ENCODE measurements at regions not wholly inside any gene's neighbourhood (a gene's known extent, or its start where the extent isn't known, plus 50 kb on each side); places are given as distances from the start of the nearest gene placed in this dataset.

DNA sequence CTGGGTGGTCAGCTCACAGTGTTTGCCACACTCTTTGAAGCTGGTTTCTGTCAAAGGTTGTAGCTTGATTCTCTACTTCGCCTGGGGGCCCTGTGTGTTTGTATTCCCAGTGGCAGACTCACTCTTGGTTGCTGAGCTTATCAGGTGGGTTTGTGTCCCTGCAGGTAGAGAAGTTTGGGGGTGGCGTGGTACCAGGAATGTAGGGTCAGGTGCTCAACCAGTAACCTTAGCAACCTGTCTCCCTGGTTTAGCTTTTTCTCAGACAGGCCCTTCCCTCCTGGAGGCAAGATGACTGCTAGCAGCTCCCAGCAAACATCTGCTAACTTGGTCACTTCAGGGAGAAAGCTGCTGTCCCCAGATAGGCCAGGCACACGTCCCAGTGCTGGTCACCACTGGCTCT, 352.2 kb downstream of the AACS start:
- TF ChIP-seq, protein P1, sequence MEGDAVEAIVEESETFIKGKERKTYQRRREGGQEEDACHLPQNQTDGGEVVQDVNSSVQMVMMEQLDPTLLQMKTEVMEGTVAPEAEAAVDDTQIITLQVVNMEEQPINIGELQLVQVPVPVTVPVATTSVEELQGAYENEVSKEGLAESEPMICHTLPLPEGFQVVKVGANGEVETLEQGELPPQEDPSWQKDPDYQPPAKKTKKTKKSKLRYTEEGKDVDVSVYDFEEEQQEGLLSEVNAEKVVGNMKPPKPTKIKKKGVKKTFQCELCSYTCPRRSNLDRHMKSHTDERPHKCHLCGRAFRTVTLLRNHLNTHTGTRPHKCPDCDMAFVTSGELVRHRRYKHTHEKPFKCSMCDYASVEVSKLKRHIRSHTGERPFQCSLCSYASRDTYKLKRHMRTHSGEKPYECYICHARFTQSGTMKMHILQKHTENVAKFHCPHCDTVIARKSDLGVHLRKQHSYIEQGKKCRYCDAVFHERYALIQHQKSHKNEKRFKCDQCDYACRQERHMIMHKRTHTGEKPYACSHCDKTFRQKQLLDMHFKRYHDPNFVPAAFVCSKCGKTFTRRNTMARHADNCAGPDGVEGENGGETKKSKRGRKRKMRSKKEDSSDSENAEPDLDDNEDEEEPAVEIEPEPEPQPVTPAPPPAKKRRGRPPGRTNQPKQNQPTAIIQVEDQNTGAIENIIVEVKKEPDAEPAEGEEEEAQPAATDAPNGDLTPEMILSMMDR (IDR thresholded peaks at IDR 0.05) = no peak
- Mint-ChIP-seq H3K9me3 (ENCODE audit: unreplicated experiment) (peaks cover 39% of the 10 kb centered on the region), H3K4me1 (ENCODE audit: unreplicated experiment) (no peaks in the 10 kb centered on the region), H3K4me3 (ENCODE audit: unreplicated experiment) (no peak overlapping the region), H3K27me3 (ENCODE audit: unreplicated experiment) (no peaks in the 10 kb centered on the region), H3K36me3 (ENCODE audit: unreplicated experiment) (no peaks in the 10 kb centered on the region), H3K27ac (ENCODE audit: unreplicated experiment) (no peak overlapping the region)
- no peak for DNase-seq (ENCODE audit: extremely low spot score, unreplicated experiment)

DNA sequence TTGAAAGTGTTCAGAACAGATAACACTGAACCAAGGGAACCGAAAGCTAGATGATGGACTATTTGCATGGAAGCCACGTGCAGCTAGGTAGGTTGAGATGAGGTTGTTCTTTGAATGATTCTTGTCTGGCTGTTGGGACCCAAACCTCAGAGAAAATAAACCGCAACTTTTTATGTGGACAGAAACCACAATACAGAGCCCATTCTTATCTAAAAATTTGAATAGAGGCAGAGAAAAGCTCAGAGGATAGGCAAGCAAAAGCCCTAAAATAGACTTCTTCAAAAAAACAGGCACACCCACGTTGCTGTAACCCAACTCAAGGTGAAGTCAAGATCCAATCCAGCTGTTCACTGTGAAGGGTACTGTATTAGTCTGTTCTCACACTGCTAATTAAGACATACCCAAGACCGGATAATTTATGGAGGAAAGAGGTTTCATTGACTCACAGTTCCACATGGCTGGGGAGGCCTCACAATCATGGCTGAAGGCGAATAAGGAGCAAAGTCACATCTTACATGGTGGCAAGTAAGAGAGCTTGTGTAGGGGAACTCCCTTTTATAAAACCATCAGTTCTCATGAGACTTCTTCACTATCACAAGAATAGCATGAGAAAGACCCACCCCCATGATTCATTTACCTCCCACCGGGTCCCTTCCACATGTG, 353.8 kb downstream of the AACS start:
- Mint-ChIP-seq H3K27ac (ENCODE audit: unreplicated experiment) (no peak overlapping the region), H3K36me3 (ENCODE audit: unreplicated experiment) (no peaks in the 10 kb centered on the region), H3K9me3 (ENCODE audit: unreplicated experiment) (peaks cover 25% of the 10 kb centered on the region), H3K27me3 (ENCODE audit: unreplicated experiment) (no peaks in the 10 kb centered on the region), H3K4me3 (ENCODE audit: unreplicated experiment) (no peak overlapping the region), H3K4me1 (ENCODE audit: unreplicated experiment) (no peaks in the 10 kb centered on the region)
- TF ChIP-seq, protein P1 (IDR thresholded peaks at IDR 0.05) = no peak
- DNase-seq (ENCODE audit: extremely low spot score, unreplicated experiment) = no peak

DNA sequence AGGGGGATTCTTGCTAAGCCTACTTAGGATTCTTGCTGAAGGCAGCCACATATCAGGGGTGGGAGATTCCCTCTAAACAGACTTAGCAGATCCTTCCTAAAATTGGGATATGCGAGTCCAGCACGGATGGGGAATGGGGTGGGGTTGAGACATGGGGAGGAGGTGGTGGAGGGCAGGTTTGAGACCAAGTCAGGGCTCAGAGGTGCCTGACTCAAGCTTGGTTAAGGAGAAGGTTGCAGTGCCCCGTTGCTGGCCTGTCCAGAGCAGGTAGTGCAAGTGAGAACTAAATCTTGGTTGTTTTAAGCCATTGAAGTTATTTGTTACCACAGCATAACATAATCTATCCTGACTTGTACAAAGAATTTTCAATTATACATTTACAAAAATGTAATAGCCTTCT, 359.7 kb downstream of the AACS start:
- Mint-ChIP-seq H3K4me3 (ENCODE audit: unreplicated experiment) (no peak overlapping the region), H3K27me3 (ENCODE audit: unreplicated experiment) (no peaks in the 10 kb centered on the region), H3K27ac (ENCODE audit: unreplicated experiment) (no peak overlapping the region), H3K4me1 (ENCODE audit: unreplicated experiment) (no peaks in the 10 kb centered on the region), H3K9me3 (ENCODE audit: unreplicated experiment) (peaks cover 26% of the 10 kb centered on the region), H3K36me3 (ENCODE audit: unreplicated experiment) (no peaks in the 10 kb centered on the region)
- TF ChIP-seq, protein P1 (IDR thresholded peaks at IDR 0.05) = no peak
- no peak for DNase-seq (ENCODE audit: extremely low spot score, unreplicated experiment)

DNA sequence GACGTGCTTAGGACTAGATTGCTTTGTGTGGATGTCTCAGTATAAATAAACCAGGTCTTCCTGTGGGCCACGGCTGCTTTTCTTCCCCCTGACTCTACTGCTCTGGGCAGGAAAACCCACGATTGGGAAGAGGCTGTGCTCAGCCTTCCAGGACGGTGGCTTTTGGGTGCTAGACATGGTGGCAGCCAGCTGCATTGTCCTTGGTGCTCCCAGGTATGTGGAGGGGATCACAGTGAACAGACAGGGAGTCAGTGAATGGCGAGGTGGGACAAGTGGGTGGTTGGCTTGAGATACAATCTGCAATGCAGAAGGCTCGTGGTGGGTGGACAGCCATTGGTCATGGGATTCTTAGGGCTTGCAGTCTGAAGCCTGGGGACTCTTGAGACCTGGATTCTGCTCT, 366.3 kb downstream of the AACS start:
- TF ChIP-seq, protein P1 (IDR thresholded peaks at IDR 0.05) = no peak
- no peaks in the 10 kb centered on the region for H3K4me1 Mint-ChIP-seq (ENCODE audit: unreplicated experiment)
- no peak for DNase-seq (ENCODE audit: extremely low spot score, unreplicated experiment)
- no peak overlapping the region for H3K27ac Mint-ChIP-seq (ENCODE audit: unreplicated experiment)
- H3K27me3 Mint-ChIP-seq (ENCODE audit: unreplicated experiment) = no peaks in the 10 kb centered on the region
- peaks cover 27% of the 10 kb centered on the region for H3K9me3 Mint-ChIP-seq (ENCODE audit: unreplicated experiment)
- H3K36me3 Mint-ChIP-seq (ENCODE audit: unreplicated experiment) = no peaks in the 10 kb centered on the region
- H3K4me3 Mint-ChIP-seq (ENCODE audit: unreplicated experiment) = no peak overlapping the region

DNA sequence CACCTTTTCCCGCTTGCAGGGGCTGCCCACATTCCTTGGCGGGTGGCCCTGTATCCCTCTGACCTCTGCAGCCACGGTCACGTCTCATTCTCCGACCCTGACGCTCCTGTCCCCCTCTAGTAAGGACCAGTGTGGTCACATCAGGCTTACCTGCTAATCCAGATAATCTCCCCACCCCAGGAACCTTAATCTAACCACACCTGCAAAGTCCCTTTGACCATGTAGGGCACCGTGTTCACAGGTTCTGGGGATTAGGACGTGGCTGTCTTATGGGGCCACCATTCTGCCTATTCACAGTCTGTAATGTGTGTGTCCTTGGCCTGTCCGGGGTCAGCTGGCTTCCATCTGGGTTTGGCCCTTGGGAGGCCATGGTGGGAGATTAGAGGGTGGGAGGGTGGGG, 368.9 kb downstream of the AACS start:
- Mint-ChIP-seq H3K36me3 (ENCODE audit: unreplicated experiment) (no peaks in the 10 kb centered on the region), H3K9me3 (ENCODE audit: unreplicated experiment) (peaks cover 22% of the 10 kb centered on the region), H3K27ac (ENCODE audit: unreplicated experiment) (no peak overlapping the region), H3K4me1 (ENCODE audit: unreplicated experiment) (no peaks in the 10 kb centered on the region), H3K4me3 (ENCODE audit: unreplicated experiment) (no peak overlapping the region), H3K27me3 (ENCODE audit: unreplicated experiment) (no peaks in the 10 kb centered on the region)
- TF ChIP-seq, protein P1 (IDR thresholded peaks at IDR 0.05) = no peak
- no peak for DNase-seq (ENCODE audit: extremely low spot score, unreplicated experiment)

Data from osteocyte (in vitro differentiated cells).